Common myeloid progenitor, CD34-positive (primary cell): ENCODE measurements at regions not wholly inside any gene's neighbourhood (a gene's known extent, or its start where the extent isn't known, plus 50 kb on each side); places are given as distances from the start of the nearest gene placed in this dataset.

Source experiments
- CTCF ChIA-PET: fragments of 350-600 bp; sonication (Branson Sonifier 250); formaldehyde crosslinking; loops from one replicate; lab custom pipeline; 2021; ENCODE audit warnings: antibody characterized with exemption; lab: Charles Lee
- POLR2A ChIA-PET: fragments of 350-600 bp; sonication (Branson Sonifier 250); formaldehyde crosslinking; loops from one replicate; lab custom pipeline; 2021; ENCODE audit warnings: antibody characterized with exemption; lab: Charles Lee
- DNase-seq, 3 donors: peaks; one replicate each; pipeline versions ENCODE4 v3.0.0 to v3.0.0-alpha.2; 2013
- H3K27ac ChIP-seq, 2 experiments: 1 replicate in 1 of 2; 2 replicates in 1 of 2; pipeline ENCODE4 v1.7.0; 2013; ENCODE audit warnings: inconsistent platforms in 2 of 2, low read length in 2 of 2, mild to moderate bottlenecking in 2 of 2, low read depth in 1 of 2, moderate library complexity in 1 of 2; ENCODE audit not compliant: severe bottlenecking in 2 of 2, insufficient read depth in 1 of 2, poor library complexity in 1 of 2
- H3K27me3 ChIP-seq, 5 experiments: replicated peaks in 2 of 5; 1 replicate in 3 of 5; 2 replicates in 2 of 5; pipeline versions ENCODE4 v1.6.1 to v1.7.0; 2013; ENCODE audit warnings: low read length in 4 of 5, mild to moderate bottlenecking in 2 of 5, moderate library complexity in 2 of 5, inconsistent platforms in 1 of 5; ENCODE audit not compliant: insufficient read depth in 5 of 5, control insufficient read depth in 4 of 5
- H3K36me3 ChIP-seq, 4 experiments: 1 replicate in 2 of 4; 2 replicates in 2 of 4; pipeline versions ENCODE4 v1.6.1 to v1.7.0; 2013; ENCODE audit warnings: low read length in 3 of 4, control low read depth in 1 of 4, mild to moderate bottlenecking in 1 of 4; ENCODE audit not compliant: control insufficient read depth in 4 of 4, insufficient read depth in 4 of 4
- H3K4me1 ChIP-seq, 4 experiments: 1 replicate in 3 of 4; 2 replicates in 1 of 4; pipeline versions ENCODE4 v1.6.1 to v1.7.1; 2013; ENCODE audit warnings: low read length in 3 of 4, mild to moderate bottlenecking in 3 of 4, control low read depth in 1 of 4, inconsistent platforms in 1 of 4, moderate library complexity in 1 of 4; ENCODE audit not compliant: control insufficient read depth in 4 of 4, insufficient read depth in 4 of 4; ENCODE audit errors: control extremely low read depth in 1 of 4
- H3K4me3 ChIP-seq, 7 experiments: 1 replicate in 4 of 7; 2 replicates in 3 of 7; pipeline versions ENCODE4 v1.5.1 to v1.7.0; 2013; ENCODE audit warnings: mild to moderate bottlenecking in 7 of 7, low read length in 6 of 7, moderate library complexity in 6 of 7, inconsistent platforms in 2 of 7, low read depth in 2 of 7, control low read depth in 1 of 7; ENCODE audit not compliant: insufficient read depth in 4 of 7, control insufficient read depth in 1 of 7; ENCODE audit errors: extremely low read depth in 1 of 7
- H3K9me3 ChIP-seq, 5 experiments: 1 replicate in 4 of 5; 2 replicates in 1 of 5; pipeline versions ENCODE4 v1.6.1 to v1.7.1; 2013; ENCODE audit warnings: low read length in 4 of 5, mild to moderate bottlenecking in 2 of 5, inconsistent platforms in 1 of 5, low read depth in 1 of 5, moderate library complexity in 1 of 5; ENCODE audit not compliant: control insufficient read depth in 4 of 5, insufficient read depth in 2 of 5; ENCODE audit errors: control extremely low read depth in 1 of 5
- WGBS: methylation state at CpG from one replicate; pipeline ENCODE4 v1.1.5; 2013; ENCODE audit not compliant: insufficient coverage; 5-methylcytosine and 5-hydroxymethylcytosine counted together

- peaks cover 0 to 3% (median 1%) of the 10 kb centered on the region in 4 experiments for H3K4me1 ChIP-seq
- H3K27ac ChIP-seq: no peak overlapping the region
- H3K27me3 ChIP-seq: no peaks in the 10 kb centered on the region
- ChIA-PET POLR2A (no interaction called here), CTCF (no interaction called here)
- H3K4me3 ChIP-seq: no peak overlapping the region
- no peak for DNase-seq
- H3K36me3 ChIP-seq: no peaks in the 10 kb centered on the region
- WGBS: 90% methylated on average over 2 of the region's 4 CpGs
- no peaks in the 10 kb centered on the region for H3K9me3 ChIP-seq
These were observed 182.0 kb downstream of the CAND1 start for GRCh38 chr12:67451206-67451605.

GRCh38 chr12:67452119-67452805, 183.1 kb downstream of the CAND1 start:
- Histone ChIP-seq H3K27ac (no peak overlapping the region), H3K9me3 (no peaks in the 10 kb centered on the region), H3K4me1 (peaks cover 0 to 14% (median 8%) of the 10 kb centered on the region in 4 experiments), H3K27me3 (no peaks in the 10 kb centered on the region), H3K4me3 (no peak overlapping the region), H3K36me3 (no peaks in the 10 kb centered on the region)
- CTCF ChIA-PET: interaction anchor here (0.8 to 1.4 kb wide), 2 partner anchors 8 to 10 kb away, joined by 3 to 6 read pairs; no protein-coding TSS in a partner anchor
- 97% methylated on average over 4 of the region's 7 CpGs for WGBS
- POLR2A ChIA-PET: no interaction called here
- peak in 1 of 3 donors; percentile 5 for DNase-seq

DNA sequence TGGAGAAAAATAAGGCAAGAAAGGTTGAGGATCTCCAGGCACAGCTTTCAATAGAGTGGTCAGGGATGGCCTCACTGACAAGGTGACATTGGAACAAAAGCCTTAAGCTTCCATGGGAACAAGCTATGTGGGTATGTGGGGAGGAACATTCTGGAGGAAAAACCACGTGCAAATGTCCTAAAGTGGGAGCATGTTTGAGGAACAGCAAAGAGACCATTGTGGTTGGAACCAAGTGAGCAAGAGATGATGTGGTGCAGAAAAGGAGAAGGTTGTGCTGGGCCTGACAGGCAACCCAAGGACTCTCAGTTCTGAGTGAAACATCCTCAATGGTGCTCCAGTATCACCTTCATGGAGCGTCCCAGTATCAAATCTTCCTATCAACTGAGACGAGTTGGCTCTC, 184.0 kb downstream of the CAND1 start:
- Histone ChIP-seq H3K4me1 (peaks cover 0 to 17% (median 13%) of the 10 kb centered on the region in 4 experiments), H3K27ac (no peak overlapping the region), H3K27me3 (no peaks in the 10 kb centered on the region), H3K4me3 (no peak overlapping the region), H3K36me3 (no peaks in the 10 kb centered on the region), H3K9me3 (no peaks in the 10 kb centered on the region)
- ChIA-PET POLR2A (no interaction called here), CTCF (interaction anchor here (0.8 to 1.4 kb wide), 2 partner anchors 9 to 11 kb away, joined by 3 to 6 read pairs; no protein-coding TSS in a partner anchor)
- WGBS: 63% methylated on average over 2 of the region's 3 CpGs
- DNase-seq: no peak

DNA sequence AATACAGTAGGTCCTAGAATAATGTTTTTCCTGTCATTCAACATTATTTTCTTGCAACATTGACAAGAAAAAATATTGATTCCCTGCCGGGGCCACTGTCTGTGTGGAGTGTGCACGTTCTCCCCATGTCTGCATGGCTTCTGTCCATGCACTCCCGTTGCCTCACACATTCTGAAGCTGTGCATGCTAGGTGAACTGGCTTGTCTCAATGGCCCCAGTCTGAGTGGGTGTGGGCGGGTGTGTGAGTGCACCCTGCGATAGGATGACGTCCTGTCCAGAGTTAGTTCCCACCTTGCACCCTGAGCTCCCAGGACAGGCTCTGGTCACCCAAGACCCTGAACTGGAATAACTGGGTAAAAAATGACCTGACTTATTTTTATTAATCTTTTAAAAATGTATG, 186.1 kb downstream of the CAND1 start:
- POLR2A ChIA-PET: no interaction called here
- WGBS: 98% methylated on average over 5 of the region's 6 CpGs
- CTCF ChIA-PET: interaction anchor here (0.9 kb wide), 1 partner anchor 14 kb away, joined by 5 read pairs; no protein-coding TSS in a partner anchor

GRCh38 chr12:67456431-67456901, 187.3 kb downstream of the CAND1 start:
- 5% methylated on average over 3 of the region's 3 CpGs for WGBS
- POLR2A ChIA-PET: no interaction called here
- peak overlapping the region in 1 of 7 experiments; percentile 20 for H3K4me3 ChIP-seq
- no peaks in the 10 kb centered on the region for H3K36me3 ChIP-seq
- peak; percentile 14 to 68 (median 64) for DNase-seq
- CTCF ChIA-PET: interaction anchor here (1.0 to 1.1 kb wide), 2 partner anchors 10 to 14 kb away, joined by 3 read pairs; no protein-coding TSS in a partner anchor
- H3K4me1 ChIP-seq: peaks cover 0 to 17% (median 13%) of the 10 kb centered on the region in 4 experiments
- no peaks in the 10 kb centered on the region for H3K9me3 ChIP-seq
- H3K27me3 ChIP-seq: no peaks in the 10 kb centered on the region
- H3K27ac ChIP-seq: no peak overlapping the region

More for the DNA sequence above, 186.1 kb downstream of the CAND1 start:
- Histone ChIP-seq H3K4me3 (no peak overlapping the region), H3K4me1 (peaks cover 0 to 17% (median 13%) of the 10 kb centered on the region in 4 experiments), H3K27ac (no peak overlapping the region), H3K9me3 (no peaks in the 10 kb centered on the region), H3K36me3 (no peaks in the 10 kb centered on the region), H3K27me3 (no peaks in the 10 kb centered on the region)
- no peak for DNase-seq

DNA sequence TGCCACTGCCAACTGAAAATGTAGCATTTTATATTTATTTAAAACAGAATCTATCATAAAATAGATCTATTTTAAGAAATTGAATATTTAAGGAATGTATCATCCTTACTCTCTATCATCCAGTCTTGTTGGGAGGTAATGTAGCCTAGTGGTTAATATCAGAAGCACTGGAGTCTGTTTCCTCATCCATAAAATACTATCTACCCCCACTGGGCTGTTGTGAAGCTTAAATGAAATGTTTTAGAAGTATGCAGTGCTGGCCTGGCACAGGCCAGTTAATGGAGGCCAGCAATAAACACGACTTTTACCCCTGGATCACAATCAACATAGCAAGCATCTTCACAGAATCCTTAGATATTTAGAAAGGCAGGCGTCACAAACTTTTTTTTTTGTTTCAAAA, 188.0 kb downstream of the CAND1 start:
- Histone ChIP-seq H3K9me3 (no peaks in the 10 kb centered on the region), H3K27me3 (no peaks in the 10 kb centered on the region), H3K4me3 (no peak overlapping the region), H3K36me3 (no peaks in the 10 kb centered on the region), H3K27ac (no peak overlapping the region), H3K4me1 (peaks cover 0 to 17% (median 13%) of the 10 kb centered on the region in 4 experiments)
- no CpG with 5 or more reads among the region's 2 CpGs for WGBS
- POLR2A ChIA-PET: no interaction called here
- DNase-seq: no peak
- CTCF ChIA-PET: interaction anchor here (1.1 kb wide), 1 partner anchor 11 kb away, joined by 3 read pairs; no protein-coding TSS in a partner anchor
